GM23338 (cell line): ENCODE measurements at regions not wholly inside any gene's neighbourhood (a gene's known extent, or its start where the extent isn't known, plus 50 kb on each side); places are given as distances from the start of the nearest gene placed in this dataset.

Source experiments
- ATAC-seq: fragments of 200-7000 bp; cut with Tn5 transposase; 3 replicates; pipeline ENCODE4 v1.9.1; 2020
- DNase-seq: peaks from one replicate; pipeline ENCODE4 v3.0.0-alpha.2; 2015; ENCODE audit warnings: low spot score
- H2AFZ ChIP-seq: fragments of 200-600 bp; sonication (generic); 2 replicates; pipeline ENCODE4 v1.8.0; 2016; ENCODE audit warnings: antibody characterized with exemption, mild to moderate bottlenecking, moderate library complexity
- H3F3A ChIP-seq: fragments of 200-600 bp; sonication (generic); replicated peaks from 2 replicates; pipeline ENCODE4 v1.8.0; 2017; ENCODE audit warnings: antibody characterized with exemption, mixed run types, low read depth
- H3K27ac ChIP-seq: fragments of 200-600 bp; sonication (generic); 2 replicates; pipeline ENCODE4 v1.6.1; 2016; ENCODE audit warnings: low read depth
- H3K27me3 ChIP-seq: fragments of 200-600 bp; sonication (generic); 2 replicates; pipeline ENCODE4 v1.8.0; 2016; ENCODE audit warnings: mild to moderate bottlenecking, mixed run types, moderate library complexity; ENCODE audit not compliant: insufficient read depth
- H3K36me3 ChIP-seq: fragments of 200-600 bp; sonication (generic); 2 replicates; pipeline ENCODE4 v1.8.0; 2016; ENCODE audit warnings: mild to moderate bottlenecking; ENCODE audit not compliant: insufficient read depth
- H3K4me1 ChIP-seq: fragments of 200-600 bp; sonication (generic); 2 replicates; pipeline ENCODE4 v1.8.0; 2016; ENCODE audit warnings: mild to moderate bottlenecking, moderate library complexity; ENCODE audit not compliant: insufficient read depth
- H3K4me2 ChIP-seq: fragments of 200-600 bp; sonication (generic); 2 replicates; pipeline ENCODE4 v1.7.1; 2017; ENCODE audit warnings: mixed run types
- H3K4me3 ChIP-seq: fragments of 200-600 bp; sonication (generic); 2 replicates; pipeline ENCODE4 v1.6.1; 2016; ENCODE audit warnings: mixed run types
- H3K79me2 ChIP-seq: fragments of 200-600 bp; sonication (generic); replicated peaks from 2 replicates; pipeline ENCODE4 v1.8.0; 2017; ENCODE audit warnings: mild to moderate bottlenecking; ENCODE audit not compliant: insufficient read depth
- H3K9me2 ChIP-seq: fragments of 200-600 bp; sonication (generic); 2 replicates; pipeline ENCODE4 v1.8.0; 2017; ENCODE audit not compliant: insufficient read depth
- H4K20me1 ChIP-seq: fragments of 200-600 bp; sonication (generic); replicated peaks from 2 replicates; pipeline ENCODE4 v1.8.0; 2017; ENCODE audit warnings: mild to moderate bottlenecking; ENCODE audit not compliant: insufficient read depth
- H3K27ac Mint-ChIP-seq: 2 replicates; pipeline ENCODE4 v1.8.0; 2020; ENCODE audit warnings: inconsistent platforms, mild to moderate bottlenecking, moderate library complexity, mixed read lengths
- H3K27me3 Mint-ChIP-seq: 3 replicates; pipeline ENCODE4 v1.8.0; 2022; ENCODE audit warnings: low read depth, mild to moderate bottlenecking, moderate library complexity, mixed read lengths, inconsistent platforms; ENCODE audit not compliant: insufficient read depth, poor library complexity
- H3K36me3 Mint-ChIP-seq: 3 replicates; pipeline ENCODE4 v1.8.0; 2021; ENCODE audit warnings: low read depth, mild to moderate bottlenecking, inconsistent platforms, moderate library complexity, mixed read lengths
- H3K4me1 Mint-ChIP-seq: 3 replicates; pipeline ENCODE4 v1.8.0; 2020; ENCODE audit warnings: mild to moderate bottlenecking, inconsistent platforms, mixed read lengths
- H3K4me3 Mint-ChIP-seq: 3 replicates; pipeline ENCODE4 v1.8.0; 2021; ENCODE audit warnings: moderate library complexity, mild to moderate bottlenecking, inconsistent platforms, mixed read lengths
- H3K9me3 Mint-ChIP-seq: 3 replicates; pipeline ENCODE4 v1.8.0; 2020; ENCODE audit warnings: moderate library complexity, mild to moderate bottlenecking, inconsistent platforms, mixed read lengths
- CREB1 ChIP-seq: fragments of 250-450 bp; sonication (Bioruptor Pico); IDR thresholded peaks from 2 replicates; pipeline ENCODE4 v1.5.0; 2020; ENCODE audit warnings: low read depth, mild to moderate bottlenecking, moderate library complexity
- EZH2 ChIP-seq: fragments of 200-600 bp; sonication (generic); IDR thresholded peaks from one replicate; pipeline ENCODE4 v1.8.0; 2017; ENCODE audit warnings: antibody characterized with exemption, mild to moderate bottlenecking, low read depth; ENCODE audit not compliant: unreplicated experiment
- EZH2phosphoT487 ChIP-seq: fragments of 200-600 bp; sonication (generic); IDR thresholded peaks from one replicate; pipeline ENCODE4 v1.8.1; 2018; ENCODE audit warnings: antibody characterized with exemption; ENCODE audit not compliant: unreplicated experiment
- POLR2AphosphoS5 ChIP-seq: IDR thresholded peaks from 2 replicates; pipeline ENCODE4 v1.6.1; 2016; ENCODE audit warnings: antibody characterized with exemption, low read depth
- STAT1 ChIP-seq: IDR thresholded peaks from one replicate; pipeline ENCODE4 v1.6.1; 2016; ENCODE audit warnings: antibody characterized with exemption; ENCODE audit not compliant: unreplicated experiment
- ZNF114 ChIP-seq: fragments of 250-450 bp; sonication (Bioruptor Pico); IDR thresholded peaks from 2 replicates; pipeline ENCODE4 v1.5.0; 2020; ENCODE audit warnings: mild to moderate bottlenecking, moderate library complexity
- ZNF331 ChIP-seq: fragments of 250-450 bp; sonication (Bioruptor Pico); IDR thresholded peaks from 2 replicates; pipeline ENCODE4 v1.5.0; 2020; ENCODE audit warnings: low read depth, mild to moderate bottlenecking, moderate library complexity
- TF ChIP-seq, protein P1 (sequence below), 2 experiments: fragments of 200-600 bp in 1 of 2; sonication (generic) in 1 of 2; conservative IDR thresholded peaks; 2 replicates each; pipeline versions ENCODE4 v1.5.1 to v1.6.1; 2016 to 2017; ENCODE audit warnings: antibody characterized with exemption in 2 of 2, low read depth in 2 of 2, mild to moderate bottlenecking in 2 of 2, moderate library complexity in 1 of 2
- TF ChIP-seq, protein P2 (sequence below): IDR thresholded peaks from 2 replicates; pipeline ENCODE4 v1.6.1; 2016; ENCODE audit warnings: antibody characterized with exemption
- TF ChIP-seq, protein P3 (sequence below): fragments of 250-450 bp; sonication (Bioruptor Pico); IDR thresholded peaks from 2 replicates; pipeline ENCODE4 v1.5.0; 2020; ENCODE audit warnings: mild to moderate bottlenecking, moderate library complexity

DNA sequence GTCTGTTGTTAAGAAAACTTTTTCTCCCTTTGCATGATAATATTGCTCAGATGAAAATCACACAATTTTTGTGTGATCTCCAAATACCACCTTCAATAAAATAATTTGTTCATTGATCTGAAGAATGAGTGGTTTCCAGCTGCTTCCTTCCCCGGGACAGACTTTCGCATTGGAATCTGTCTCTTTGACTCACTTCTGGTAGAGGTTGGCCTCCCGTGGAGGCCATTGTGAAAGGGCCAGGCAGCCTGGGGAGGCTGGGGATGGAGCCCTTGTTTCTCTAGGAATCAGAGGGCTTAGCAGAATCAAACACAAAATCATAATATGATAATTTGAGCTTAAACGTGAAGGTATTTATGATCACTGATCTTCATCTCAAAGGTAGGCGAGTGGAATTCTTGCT lies 135.0 kb upstream of the ZNF536 start:
- Histone ChIP-seq H3K9me2 (no peaks in the 10 kb centered on the region), H3F3A (no peaks in the 10 kb centered on the region), H3K36me3 (no peaks in the 10 kb centered on the region), H2AFZ (no peak overlapping the region), H3K27ac (no peak overlapping the region), H3K4me3 (no peak overlapping the region), H4K20me1 (no peaks in the 10 kb centered on the region), H3K79me2 (no peaks in the 10 kb centered on the region), H3K4me2 (no peak overlapping the region), H3K27me3 (0 out of 2 replicates have a peak, but pooled peaks cover under 1% of the 10 kb centered on the region), H3K4me1 (no peaks in the 10 kb centered on the region)
- no peak; the same call in 2 of the 3 replicates for ATAC-seq
- Mint-ChIP-seq H3K9me3 (no peaks in the 10 kb centered on the region; the same call in 2 of the 3 replicates), H3K4me1 (peaks cover 35% of the 10 kb centered on the region), H3K36me3 (no peaks in the 10 kb centered on the region), H3K4me3 (no peak overlapping the region), H3K27me3 (peaks cover 14% of the 10 kb centered on the region), H3K27ac (no peak overlapping the region)
- TF ChIP-seq CREB1 (CRISPR knock-in tag) (no peak), ZNF114 (CRISPR knock-in tag) (no peak), EZH2 (no peak), STAT1 (no peak)
- TF ChIP-seq, protein P1, sequence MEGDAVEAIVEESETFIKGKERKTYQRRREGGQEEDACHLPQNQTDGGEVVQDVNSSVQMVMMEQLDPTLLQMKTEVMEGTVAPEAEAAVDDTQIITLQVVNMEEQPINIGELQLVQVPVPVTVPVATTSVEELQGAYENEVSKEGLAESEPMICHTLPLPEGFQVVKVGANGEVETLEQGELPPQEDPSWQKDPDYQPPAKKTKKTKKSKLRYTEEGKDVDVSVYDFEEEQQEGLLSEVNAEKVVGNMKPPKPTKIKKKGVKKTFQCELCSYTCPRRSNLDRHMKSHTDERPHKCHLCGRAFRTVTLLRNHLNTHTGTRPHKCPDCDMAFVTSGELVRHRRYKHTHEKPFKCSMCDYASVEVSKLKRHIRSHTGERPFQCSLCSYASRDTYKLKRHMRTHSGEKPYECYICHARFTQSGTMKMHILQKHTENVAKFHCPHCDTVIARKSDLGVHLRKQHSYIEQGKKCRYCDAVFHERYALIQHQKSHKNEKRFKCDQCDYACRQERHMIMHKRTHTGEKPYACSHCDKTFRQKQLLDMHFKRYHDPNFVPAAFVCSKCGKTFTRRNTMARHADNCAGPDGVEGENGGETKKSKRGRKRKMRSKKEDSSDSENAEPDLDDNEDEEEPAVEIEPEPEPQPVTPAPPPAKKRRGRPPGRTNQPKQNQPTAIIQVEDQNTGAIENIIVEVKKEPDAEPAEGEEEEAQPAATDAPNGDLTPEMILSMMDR (conservative IDR thresholded peaks at IDR 0.05; ENCODE audit: low read depth in 2 of 2), result no peak
- peak; percentile 32 for DNase-seq

DNA sequence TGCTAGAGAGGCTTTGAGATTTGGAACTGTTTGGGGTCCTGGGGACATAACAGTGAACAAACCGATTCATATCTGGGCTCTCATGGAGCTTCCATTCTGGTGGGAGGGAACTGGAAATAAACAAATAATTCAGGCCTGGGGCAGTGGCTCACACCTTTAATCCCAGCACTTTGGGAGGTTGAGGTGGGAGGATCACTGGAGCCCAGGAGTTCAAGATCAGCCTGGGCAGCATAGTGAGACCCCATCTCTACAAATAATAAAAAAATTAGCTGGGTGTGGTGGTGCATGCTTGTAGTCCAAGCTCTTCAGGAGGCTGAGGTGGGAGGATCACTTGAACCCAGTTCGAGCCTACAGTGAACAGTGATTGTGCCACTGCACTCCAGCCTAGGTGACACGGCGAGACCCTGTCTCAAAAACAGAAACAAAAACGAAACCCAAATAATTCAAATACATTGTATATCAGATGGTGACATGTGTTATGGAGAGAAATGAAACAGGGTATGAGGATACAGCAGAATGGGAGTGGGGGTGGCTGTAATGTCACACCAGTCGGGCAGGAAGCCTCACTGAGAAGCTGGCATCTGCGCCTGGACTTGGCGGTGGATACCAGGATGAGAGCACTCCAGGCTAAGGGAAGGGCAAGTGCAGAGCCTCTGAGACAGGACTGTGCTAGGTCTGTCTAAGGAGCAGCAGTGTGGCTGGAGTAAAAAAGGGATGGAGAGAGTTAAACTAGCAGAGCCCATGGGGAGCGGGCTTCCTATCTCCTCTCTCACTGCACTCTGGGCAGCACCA lies 131.1 kb upstream of the ZNF536 start:
- Histone ChIP-seq H3F3A (no peaks in the 10 kb centered on the region), H3K27me3 (no peaks in the 10 kb centered on the region), H2AFZ (no peak overlapping the region), H3K4me3 (no peak overlapping the region), H3K9me2 (no peaks in the 10 kb centered on the region), H3K27ac (no peak overlapping the region), H3K36me3 (no peaks in the 10 kb centered on the region), H3K4me2 (no peak overlapping the region), H3K4me1 (no peaks in the 10 kb centered on the region), H4K20me1 (no peaks in the 10 kb centered on the region), H3K79me2 (no peaks in the 10 kb centered on the region)
- peaks cover 12% of the 10 kb centered on the region for H3K27me3 Mint-ChIP-seq
- DNase-seq (no peak), ATAC-seq (no peak)
- H3K4me3 Mint-ChIP-seq, result no peak overlapping the region
- no peaks in the 10 kb centered on the region; the same call in 2 of the 3 replicates for H3K9me3 Mint-ChIP-seq
- peaks cover 18% of the 10 kb centered on the region for H3K4me1 Mint-ChIP-seq
- no peak overlapping the region for H3K27ac Mint-ChIP-seq
- H3K36me3 Mint-ChIP-seq, result no peaks in the 10 kb centered on the region
- no peak for TF ChIP-seq POLR2AphosphoS5
- no peak for TF ChIP-seq ZNF331 (CRISPR knock-in tag)
- TF ChIP-seq, protein P1 (conservative IDR thresholded peaks at IDR 0.05; ENCODE audit: low read depth in 2 of 2), result no peak
- TF ChIP-seq, protein P2, sequence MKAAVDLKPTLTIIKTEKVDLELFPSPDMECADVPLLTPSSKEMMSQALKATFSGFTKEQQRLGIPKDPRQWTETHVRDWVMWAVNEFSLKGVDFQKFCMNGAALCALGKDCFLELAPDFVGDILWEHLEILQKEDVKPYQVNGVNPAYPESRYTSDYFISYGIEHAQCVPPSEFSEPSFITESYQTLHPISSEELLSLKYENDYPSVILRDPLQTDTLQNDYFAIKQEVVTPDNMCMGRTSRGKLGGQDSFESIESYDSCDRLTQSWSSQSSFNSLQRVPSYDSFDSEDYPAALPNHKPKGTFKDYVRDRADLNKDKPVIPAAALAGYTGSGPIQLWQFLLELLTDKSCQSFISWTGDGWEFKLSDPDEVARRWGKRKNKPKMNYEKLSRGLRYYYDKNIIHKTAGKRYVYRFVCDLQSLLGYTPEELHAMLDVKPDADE, result no peak
- TF ChIP-seq EZH2phosphoT487, result no peak
- TF ChIP-seq, protein P3, sequence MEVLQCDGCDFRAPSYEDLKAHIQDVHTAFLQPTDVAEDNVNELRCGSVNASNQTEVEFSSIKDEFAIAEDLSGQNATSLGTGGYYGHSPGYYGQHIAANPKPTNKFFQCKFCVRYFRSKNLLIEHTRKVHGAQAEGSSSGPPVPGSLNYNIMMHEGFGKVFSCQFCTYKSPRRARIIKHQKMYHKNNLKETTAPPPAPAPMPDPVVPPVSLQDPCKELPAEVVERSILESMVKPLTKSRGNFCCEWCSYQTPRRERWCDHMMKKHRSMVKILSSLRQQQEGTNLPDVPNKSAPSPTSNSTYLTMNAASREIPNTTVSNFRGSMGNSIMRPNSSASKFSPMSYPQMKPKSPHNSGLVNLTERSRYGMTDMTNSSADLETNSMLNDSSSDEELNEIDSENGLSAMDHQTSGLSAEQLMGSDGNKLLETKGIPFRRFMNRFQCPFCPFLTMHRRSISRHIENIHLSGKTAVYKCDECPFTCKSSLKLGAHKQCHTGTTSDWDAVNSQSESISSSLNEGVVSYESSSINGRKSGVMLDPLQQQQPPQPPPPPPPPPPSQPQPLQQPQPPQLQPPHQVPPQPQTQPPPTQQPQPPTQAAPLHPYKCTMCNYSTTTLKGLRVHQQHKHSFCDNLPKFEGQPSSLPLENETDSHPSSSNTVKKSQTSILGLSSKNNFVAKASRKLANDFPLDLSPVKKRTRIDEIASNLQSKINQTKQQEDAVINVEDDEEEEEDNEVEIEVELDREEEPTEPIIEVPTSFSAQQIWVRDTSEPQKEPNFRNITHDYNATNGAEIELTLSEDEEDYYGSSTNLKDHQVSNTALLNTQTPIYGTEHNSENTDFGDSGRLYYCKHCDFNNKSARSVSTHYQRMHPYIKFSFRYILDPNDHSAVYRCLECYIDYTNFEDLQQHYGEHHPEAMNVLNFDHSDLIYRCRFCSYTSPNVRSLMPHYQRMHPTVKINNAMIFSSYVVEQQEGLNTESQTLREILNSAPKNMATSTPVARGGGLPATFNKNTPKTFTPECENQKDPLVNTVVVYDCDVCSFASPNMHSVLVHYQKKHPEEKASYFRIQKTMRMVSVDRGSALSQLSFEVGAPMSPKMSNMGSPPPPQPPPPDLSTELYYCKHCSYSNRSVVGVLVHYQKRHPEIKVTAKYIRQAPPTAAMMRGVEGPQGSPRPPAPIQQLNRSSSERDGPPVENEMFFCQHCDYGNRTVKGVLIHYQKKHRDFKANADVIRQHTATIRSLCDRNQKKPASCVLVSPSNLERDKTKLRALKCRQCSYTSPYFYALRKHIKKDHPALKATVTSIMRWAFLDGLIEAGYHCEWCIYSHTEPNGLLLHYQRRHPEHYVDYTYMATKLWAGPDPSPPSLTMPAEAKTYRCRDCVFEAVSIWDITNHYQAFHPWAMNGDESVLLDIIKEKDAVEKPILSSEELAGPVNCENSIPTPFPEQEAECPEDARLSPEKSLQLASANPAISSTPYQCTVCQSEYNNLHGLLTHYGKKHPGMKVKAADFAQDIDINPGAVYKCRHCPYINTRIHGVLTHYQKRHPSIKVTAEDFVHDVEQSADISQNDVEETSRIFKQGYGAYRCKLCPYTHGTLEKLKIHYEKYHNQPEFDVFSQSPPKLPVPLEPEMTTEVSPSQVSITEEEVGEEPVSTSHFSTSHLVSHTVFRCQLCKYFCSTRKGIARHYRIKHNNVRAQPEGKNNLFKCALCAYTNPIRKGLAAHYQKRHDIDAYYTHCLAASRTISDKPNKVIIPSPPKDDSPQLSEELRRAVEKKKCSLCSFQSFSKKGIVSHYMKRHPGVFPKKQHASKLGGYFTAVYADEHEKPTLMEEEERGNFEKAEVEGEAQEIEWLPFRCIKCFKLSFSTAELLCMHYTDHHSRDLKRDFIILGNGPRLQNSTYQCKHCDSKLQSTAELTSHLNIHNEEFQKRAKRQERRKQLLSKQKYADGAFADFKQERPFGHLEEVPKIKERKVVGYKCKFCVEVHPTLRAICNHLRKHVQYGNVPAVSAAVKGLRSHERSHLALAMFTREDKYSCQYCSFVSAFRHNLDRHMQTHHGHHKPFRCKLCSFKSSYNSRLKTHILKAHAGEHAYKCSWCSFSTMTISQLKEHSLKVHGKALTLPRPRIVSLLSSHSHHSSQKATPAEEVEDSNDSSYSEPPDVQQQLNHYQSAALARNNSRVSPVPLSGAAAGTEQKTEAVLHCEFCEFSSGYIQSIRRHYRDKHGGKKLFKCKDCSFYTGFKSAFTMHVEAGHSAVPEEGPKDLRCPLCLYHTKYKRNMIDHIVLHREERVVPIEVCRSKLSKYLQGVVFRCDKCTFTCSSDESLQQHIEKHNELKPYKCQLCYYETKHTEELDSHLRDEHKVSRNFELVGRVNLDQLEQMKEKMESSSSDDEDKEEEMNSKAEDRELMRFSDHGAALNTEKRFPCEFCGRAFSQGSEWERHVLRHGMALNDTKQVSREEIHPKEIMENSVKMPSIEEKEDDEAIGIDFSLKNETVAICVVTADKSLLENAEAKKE (CRISPR knock-in tag), result no peak
